ENCODE measurements at regions not wholly inside any gene's neighbourhood (a gene's known extent, or its start where the extent isn't known, plus 50 kb on each side); places are given as distances from the start of the nearest gene placed in this dataset.

GRCh38 chr9:13716601-13717321, 437.3 kb upstream of the MPDZ start (continued):
- TF ChIP-seq ZBTB49 (CRISPR knock-in tag; IDR thresholded peaks at IDR 0.05; ENCODE audit: borderline replicate concordance) (no peak), DNMT3B (CRISPR knock-in tag; conservative IDR thresholded peaks at IDR 0.05) (no peak), RNF2 (conservative IDR thresholded peaks at IDR 0.05; ENCODE audit: low read depth) (no peak)

- BruUV-seq (replicated peaks), result no TSS peak
- POLR2A ChIA-PET, result no interaction called here
- FAIRE-seq (no peak), ATAC-seq (no peak), DNase-seq (ENCODE audit: low spot score) (no peak)
- Histone ChIP-seq H3K4me2 (ENCODE audit: low read depth, low read length) (no peak overlapping the region), H3K36me3 (replicated peaks in 1 of 2; ENCODE audit: control insufficient read depth in 1 of 2, insufficient read depth in 2 of 2, low read length in 2 of 2) (no peaks in the 10 kb centered on the region), H2AFZ (ENCODE audit: low read length) (no peak overlapping the region), H4K20me1 (ENCODE audit: insufficient read depth, low read length) (no peaks in the 10 kb centered on the region), H3K9ac (ENCODE audit: insufficient read depth, low read depth, low read length) (no peak overlapping the region), H3K27ac (ENCODE audit: extremely low read length, insufficient read depth, low read length) (no peak overlapping the region), H3K27me3 (ENCODE audit: control insufficient read depth in 1 of 2, insufficient read depth in 2 of 2, low read length in 2 of 2) (no peaks in the 10 kb centered on the region), H3K4me3 (replicated peaks in 1 of 3; ENCODE audit: insufficient read depth in 1 of 3, low read depth in 2 of 3, low read length in 3 of 3) (no peak overlapping the region), H3K79me2 (ENCODE audit: insufficient read depth, low read length) (no peaks in the 10 kb centered on the region), H3K9me3 (ENCODE audit: low read length) (no peaks in the 10 kb centered on the region), H3K4me1 (ENCODE audit: insufficient read depth, low read length) (no peaks in the 10 kb centered on the region)
- intact Hi-C loops (cut with micrococcal nuclease; ENCODE audit: unreplicated experiment) (no loop called here), in situ Hi-C loops (cut with HindIII; ENCODE audit: extremely low pct_ligation_motif_present, low pct_unique_long_range_greater_than_20kb) (no loop called here)
- TF ChIP-seq RXRA (CRISPR knock-in tag; IDR thresholded peaks at IDR 0.05) (no peak), SMARCC2 (IDR thresholded peaks at IDR 0.05) (no peak), ZNF354B (CRISPR knock-in tag; IDR thresholded peaks at IDR 0.05) (no peak), ZFX (CRISPR knock-in tag; IDR thresholded peaks at IDR 0.05; ENCODE audit: low read depth) (no peak), RAD51 (IDR thresholded peaks at IDR 0.05; ENCODE audit: borderline replicate concordance) (no peak), LCORL (IDR thresholded peaks at IDR 0.05) (no peak), LCORL (CRISPR knock-in tag; IDR thresholded peaks at IDR 0.05) (no peak), SIX1 (CRISPR knock-in tag; IDR thresholded peaks at IDR 0.05; ENCODE audit: borderline replicate concordance) (no peak), DR1 (CRISPR knock-in tag; IDR thresholded peaks at IDR 0.05) (no peak), SUZ12 (IDR thresholded peaks at IDR 0.05; ENCODE audit: low read depth, low read length) (no peak), SALL2 (CRISPR knock-in tag; IDR thresholded peaks at IDR 0.05) (no peak)
- TF ChIP-seq, protein P1, sequence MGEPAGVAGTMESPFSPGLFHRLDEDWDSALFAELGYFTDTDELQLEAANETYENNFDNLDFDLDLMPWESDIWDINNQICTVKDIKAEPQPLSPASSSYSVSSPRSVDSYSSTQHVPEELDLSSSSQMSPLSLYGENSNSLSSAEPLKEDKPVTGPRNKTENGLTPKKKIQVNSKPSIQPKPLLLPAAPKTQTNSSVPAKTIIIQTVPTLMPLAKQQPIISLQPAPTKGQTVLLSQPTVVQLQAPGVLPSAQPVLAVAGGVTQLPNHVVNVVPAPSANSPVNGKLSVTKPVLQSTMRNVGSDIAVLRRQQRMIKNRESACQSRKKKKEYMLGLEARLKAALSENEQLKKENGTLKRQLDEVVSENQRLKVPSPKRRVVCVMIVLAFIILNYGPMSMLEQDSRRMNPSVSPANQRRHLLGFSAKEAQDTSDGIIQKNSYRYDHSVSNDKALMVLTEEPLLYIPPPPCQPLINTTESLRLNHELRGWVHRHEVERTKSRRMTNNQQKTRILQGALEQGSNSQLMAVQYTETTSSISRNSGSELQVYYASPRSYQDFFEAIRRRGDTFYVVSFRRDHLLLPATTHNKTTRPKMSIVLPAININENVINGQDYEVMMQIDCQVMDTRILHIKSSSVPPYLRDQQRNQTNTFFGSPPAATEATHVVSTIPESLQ (CRISPR knock-in tag; conservative IDR thresholded peaks at IDR 0.05), result no peak
- TF ChIP-seq, protein P2, sequence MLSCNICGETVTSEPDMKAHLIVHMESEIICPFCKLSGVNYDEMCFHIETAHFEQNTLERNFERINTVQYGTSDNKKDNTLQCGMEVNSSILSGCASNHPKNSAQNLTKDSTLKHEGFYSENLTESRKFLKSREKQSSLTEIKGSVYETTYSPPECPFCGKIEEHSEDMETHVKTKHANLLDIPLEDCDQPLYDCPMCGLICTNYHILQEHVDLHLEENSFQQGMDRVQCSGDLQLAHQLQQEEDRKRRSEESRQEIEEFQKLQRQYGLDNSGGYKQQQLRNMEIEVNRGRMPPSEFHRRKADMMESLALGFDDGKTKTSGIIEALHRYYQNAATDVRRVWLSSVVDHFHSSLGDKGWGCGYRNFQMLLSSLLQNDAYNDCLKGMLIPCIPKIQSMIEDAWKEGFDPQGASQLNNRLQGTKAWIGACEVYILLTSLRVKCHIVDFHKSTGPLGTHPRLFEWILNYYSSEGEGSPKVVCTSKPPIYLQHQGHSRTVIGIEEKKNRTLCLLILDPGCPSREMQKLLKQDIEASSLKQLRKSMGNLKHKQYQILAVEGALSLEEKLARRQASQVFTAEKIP (CRISPR knock-in tag; IDR thresholded peaks at IDR 0.05; ENCODE audit: borderline replicate concordance), result no peak
- TF ChIP-seq, protein P3, sequence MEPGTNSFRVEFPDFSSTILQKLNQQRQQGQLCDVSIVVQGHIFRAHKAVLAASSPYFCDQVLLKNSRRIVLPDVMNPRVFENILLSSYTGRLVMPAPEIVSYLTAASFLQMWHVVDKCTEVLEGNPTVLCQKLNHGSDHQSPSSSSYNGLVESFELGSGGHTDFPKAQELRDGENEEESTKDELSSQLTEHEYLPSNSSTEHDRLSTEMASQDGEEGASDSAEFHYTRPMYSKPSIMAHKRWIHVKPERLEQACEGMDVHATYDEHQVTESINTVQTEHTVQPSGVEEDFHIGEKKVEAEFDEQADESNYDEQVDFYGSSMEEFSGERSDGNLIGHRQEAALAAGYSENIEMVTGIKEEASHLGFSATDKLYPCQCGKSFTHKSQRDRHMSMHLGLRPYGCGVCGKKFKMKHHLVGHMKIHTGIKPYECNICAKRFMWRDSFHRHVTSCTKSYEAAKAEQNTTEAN (CRISPR knock-in tag; conservative IDR thresholded peaks at IDR 0.05), result no peak
- WGBS (ENCODE audit: low lambda C conversion rate), result 6% methylated on average over 1 of the region's 1 CpG
- CTCF ChIA-PET (ENCODE audit: low intra/inter-chr PET ratio, low total read pairs), result no interaction called here
These were observed 436.6 kb upstream of the MPDZ start for GRCh38 chr9:13716090-13716489.
